A549 (cell line): ENCODE measurements at regions not wholly inside any gene's neighbourhood (a gene's known extent, or its start where the extent isn't known, plus 50 kb on each side); places are given as distances from the start of the nearest gene placed in this dataset.

Experiments
- ATAC-seq, 2 experiments: fragments of 200-7000 bp in 1 of 2; fragments of >200 bp in 1 of 2; cut with Nextera tagmentation in 1 of 2; cut with Tn5 transposase in 1 of 2; 3 replicates each; pipeline versions ENCODE4 v1.8.0 to v1.9.1; 2018 to 2020; ENCODE audit warnings: mild to moderate bottlenecking in 1 of 2, moderate library complexity in 1 of 2
- CTCF ChIA-PET: fragments of 300-600 bp; sonication (Branson Sonifier 250); formaldehyde crosslinking; extraction: SDS; loops from one replicate; lab custom pipeline; 2021; ENCODE audit warnings: antibody characterized with exemption, inconsistent platforms; lab: Yijun Ruan, JAX
- POLR2A ChIA-PET: fragments of 350-600 bp; formaldehyde crosslinking; extraction: SDS; loops from one replicate; lab custom pipeline; 2021; ENCODE audit warnings: antibody characterized with exemption, inconsistent platforms; lab: Yijun Ruan, JAX
- DNase-seq, 2 experiments: peaks; one replicate each; pipeline versions ENCODE4 v3.0.0 to v3.0.0-alpha.2; 2011 to 2016; ENCODE audit warnings: low read depth in 1 of 2, low spot score in 1 of 2
- FAIRE-seq: peaks from 2 replicates; lab custom pipeline; 2011; peaks lifted over from hg19 to GRCh38; lab: Jason Lieb, UNC
- H3K27ac ChIP-seq, 2 experiments: fragments of >200 bp; sonication (Bioruptor Twin); formaldehyde crosslinking; 3 replicates each; pipeline ENCODE4 v1.5.1; 2016 to 2017
- H3K4me1 ChIP-seq: fragments of >200 bp; sonication (Bioruptor Twin); formaldehyde crosslinking; 3 replicates; pipeline ENCODE4 v1.6.1; 2016
- H3K4me2 ChIP-seq: fragments of >200 bp; sonication (Bioruptor Twin); formaldehyde crosslinking; 3 replicates; pipeline ENCODE4 v1.6.1; 2016
- H3K4me3 ChIP-seq: fragments of >200 bp; sonication (Bioruptor Twin); formaldehyde crosslinking; 3 replicates; pipeline ENCODE4 v1.5.1; 2016
- H3K9me3 ChIP-seq: fragments of >200 bp; sonication (Bioruptor Twin); formaldehyde crosslinking; 3 replicates; pipeline ENCODE4 v1.6.1; 2016
- BCL3 ChIP-seq: fragments of >200 bp; sonication (Bioruptor Twin); formaldehyde crosslinking; IDR thresholded peaks from 3 replicates; pipeline ENCODE4 v1.6.1; 2016
- CBX2 ChIP-seq: fragments of 200-600 bp; sonication (generic); IDR thresholded peaks from 2 replicates; pipeline ENCODE4 v1.6.1; 2016; ENCODE audit warnings: low read depth, mild to moderate bottlenecking, borderline replicate concordance
- CHD4 ChIP-seq: fragments of 200-600 bp; sonication (generic); IDR thresholded peaks from 2 replicates; pipeline ENCODE4 v1.6.1; 2016; ENCODE audit warnings: antibody characterized with exemption, mild to moderate bottlenecking, borderline replicate concordance
- CTCF ChIP-seq: fragments of >200 bp; sonication (Bioruptor Twin); formaldehyde crosslinking; IDR thresholded peaks from 3 replicates; pipeline ENCODE4 v1.5.1; 2016
- EP300 ChIP-seq, 2 experiments: fragments of >200 bp; sonication (Bioruptor Twin); formaldehyde crosslinking; IDR thresholded peaks; 2 replicates in 1 of 2; 3 replicates in 1 of 2; pipeline ENCODE4 v1.6.1; 2016 to 2017
- FOSL2 ChIP-seq, 2 experiments: fragments of 450-650 bp in 1 of 2; fragments of >200 bp in 1 of 2; sonication (Bioruptor Twin) in 1 of 2; formaldehyde crosslinking; IDR thresholded peaks; 2 replicates each; pipeline versions ENCODE4 v1.5.0 to v1.6.1; 2016 to 2020; ENCODE audit warnings: mild to moderate bottlenecking in 1 of 2, moderate library complexity in 1 of 2
- GATA3 ChIP-seq: IDR thresholded peaks from 2 replicates; pipeline ENCODE4 v1.6.1; 2012; ENCODE audit warnings: borderline replicate concordance
- HEYL ChIP-seq: fragments of 250-450 bp; sonication (Bioruptor Pico); IDR thresholded peaks from 2 replicates; pipeline ENCODE4 v1.8.0; 2021; ENCODE audit warnings: mild to moderate bottlenecking, moderate library complexity
- HMGXB4 ChIP-seq: fragments of 250-450 bp; sonication (Bioruptor Pico); IDR thresholded peaks from 2 replicates; pipeline ENCODE4 v1.5.0; 2021; ENCODE audit warnings: mild to moderate bottlenecking, moderate library complexity, borderline replicate concordance
- HOXB5 ChIP-seq: fragments of 250-450 bp; sonication (Bioruptor Pico); IDR thresholded peaks from 2 replicates; pipeline ENCODE4 v1.5.0; 2020; ENCODE audit warnings: mild to moderate bottlenecking, moderate library complexity
- JUNB ChIP-seq: fragments of >200 bp; sonication (Bioruptor Twin); formaldehyde crosslinking; IDR thresholded peaks from 2 replicates; pipeline ENCODE4 v1.6.1; 2016
- MAX ChIP-seq: IDR thresholded peaks from 2 replicates; pipeline ENCODE4 v1.6.1; 2012
- MAZ ChIP-seq: fragments of 150-350 bp; IDR thresholded peaks from 2 replicates; pipeline ENCODE4 v1.6.1; 2014; ENCODE audit warnings: antibody characterized with exemption, low read depth, low read length, borderline replicate concordance
- NFE2L2 ChIP-seq: fragments of 150-350 bp; conservative IDR thresholded peaks from 2 replicates; pipeline ENCODE4 v1.6.1; 2014; ENCODE audit warnings: low read length
- PBX3 ChIP-seq: IDR thresholded peaks from 2 replicates; pipeline ENCODE4 v1.6.1; 2012
- REST ChIP-seq: fragments of 200-600 bp; sonication (generic); IDR thresholded peaks from 2 replicates; pipeline ENCODE4 v1.6.1; 2016; ENCODE audit warnings: antibody characterized with exemption, mild to moderate bottlenecking, moderate library complexity
- SMC3 ChIP-seq: fragments of >200 bp; sonication (Bioruptor Twin); formaldehyde crosslinking; IDR thresholded peaks from 3 replicates; pipeline ENCODE4 v1.6.1; 2018; ENCODE audit warnings: inconsistent platforms
- TP53 ChIP-seq: fragments of 250-450 bp; sonication (Bioruptor Pico); IDR thresholded peaks from 2 replicates; pipeline ENCODE4 v1.5.0; 2021; ENCODE audit warnings: mild to moderate bottlenecking, moderate library complexity
- ZC3H11A ChIP-seq: fragments of 450-650 bp; IDR thresholded peaks from 2 replicates; pipeline ENCODE4 v1.6.1; 2014; ENCODE audit warnings: antibody characterized with exemption, mild to moderate bottlenecking
- ZNF302 ChIP-seq: fragments of 250-450 bp; sonication (Bioruptor Pico); IDR thresholded peaks from 2 replicates; pipeline ENCODE4 v1.9.0; 2021; ENCODE audit warnings: inconsistent platforms, mild to moderate bottlenecking, moderate library complexity
- WGBS: methylation state at CpG from one replicate; pipeline ENCODE4 v1.1.6; 2017; ENCODE audit errors: missing lambda C conversion rate; 5-methylcytosine and 5-hydroxymethylcytosine counted together

GRCh38 chr13:76542176-76542575, 344.0 kb downstream of the KCTD12 start:
- ChIA-PET CTCF (no interaction called here), POLR2A (no interaction called here)
- FAIRE-seq (no peak), ATAC-seq (no peak), DNase-seq (no peak)
- 20% methylated on average over 4 of the region's 4 CpGs for WGBS
- no peaks in the 10 kb centered on the region for H3K4me1 ChIP-seq
- no peak overlapping the region for H3K27ac ChIP-seq
- H3K4me2 ChIP-seq, result no peak overlapping the region
- no peak for TF ChIP-seq TP53 (CRISPR knock-in tag)
- no peak for TF ChIP-seq SMC3
- TF ChIP-seq BCL3, result no peak
- no peak for TF ChIP-seq REST
- no peak for TF ChIP-seq CTCF
- TF ChIP-seq MAX, result no peak
- no peak overlapping the region for H3K4me3 ChIP-seq
- H3K9me3 ChIP-seq, result no peaks in the 10 kb centered on the region

GRCh38 chr13:76538004-76538403, 348.2 kb downstream of the KCTD12 start:
- FAIRE-seq (no peak), ATAC-seq (no peak)
- POLR2A ChIA-PET, result no interaction called here
- no peak for TF ChIP-seq HEYL (CRISPR knock-in tag)
- TF ChIP-seq NFE2L2, result no peak
- no peak for TF ChIP-seq CBX2
- TF ChIP-seq ZNF302 (CRISPR knock-in tag), result no peak
- TF ChIP-seq CTCF, result no peak
- TF ChIP-seq REST, result no peak
- no peak for TF ChIP-seq ZC3H11A
- TF ChIP-seq GATA3, result no peak
- no peak for TF ChIP-seq FOSL2 (IDR thresholded peaks at IDR 0.05)
- TF ChIP-seq FOSL2 (CRISPR knock-in tag; IDR thresholded peaks at IDR 0.05), result no peak
- TF ChIP-seq EP300 (IDR thresholded peaks at IDR 0.05), result no peak
- TF ChIP-seq MAZ, result no peak
- TF ChIP-seq TP53 (CRISPR knock-in tag), result no peak
- no peak for TF ChIP-seq HOXB5 (CRISPR knock-in tag)
- no peak for TF ChIP-seq JUNB
- TF ChIP-seq PBX3, result no peak
- no peak for TF ChIP-seq CHD4
- no peak for TF ChIP-seq HMGXB4 (CRISPR knock-in tag)

More at GRCh38 chr13:76538004-76538403, 348.2 kb downstream of the KCTD12 start:
- CTCF ChIA-PET, result no interaction called here
- no peaks in the 10 kb centered on the region for H3K4me1 ChIP-seq
- H3K4me2 ChIP-seq, result no peak overlapping the region
- H3K9me3 ChIP-seq, result no peaks in the 10 kb centered on the region
- no peak overlapping the region for H3K27ac ChIP-seq
- no peak for DNase-seq
- 0% methylated on average over 1 of the region's 3 CpGs for WGBS
- no peak overlapping the region for H3K4me3 ChIP-seq
